ENCODE measurements at regions not wholly inside any gene's neighbourhood (a gene's known extent, or its start where the extent isn't known, plus 50 kb on each side); places are given as distances from the start of the nearest gene placed in this dataset.

GRCh38 chr9:86591472-86591871, 237.3 kb upstream of the TUT7 start:
- TF ChIP-seq CTCF (IDR thresholded peaks at IDR 0.05) (no peak), EZH2 (IDR thresholded peaks at IDR 0.05; ENCODE audit: borderline replicate concordance, insufficient read depth, low read depth, low read length, poor library complexity, severe bottlenecking) (no peak)
